GM19239 (cell line): ENCODE measurements at regions not wholly inside any gene's neighbourhood (a gene's known extent, or its start where the extent isn't known, plus 50 kb on each side); places are given as distances from the start of the nearest gene placed in this dataset.

ENCODE experiments used
- DNase-seq: peaks from one replicate; pipeline ENCODE4 v3.0.0; 2011; ENCODE audit warnings: low spot score; ENCODE audit not compliant: insufficient read length
- FAIRE-seq: peaks from 2 replicates; lab custom pipeline; 2011; peaks lifted over from hg19 to GRCh38; lab: Jason Lieb, UNC

GRCh38 chr2:71856773-71857525, 290.7 kb downstream of the CYP26B1 start:
- FAIRE-seq (no peak), DNase-seq (no peak)

GRCh38 chr2:71853858-71854257, 293.8 kb downstream of the CYP26B1 start:
- no peak for FAIRE-seq
- DNase-seq = no peak

- FAIRE-seq (no peak), DNase-seq (no peak)
Measured at GRCh38 chr2:71852141-71852711, 295.4 kb downstream of the CYP26B1 start.

- no peak for FAIRE-seq
- no peak for DNase-seq
Measured at GRCh38 chr2:71851094-71851750, 296.4 kb downstream of the CYP26B1 start.

GRCh38 chr2:71850306-71850801, 297.3 kb downstream of the CYP26B1 start:
- FAIRE-seq = no peak
- DNase-seq = no peak

- DNase-seq (no peak), FAIRE-seq (no peak)
Measured at GRCh38 chr2:71849607-71850305, 297.9 kb downstream of the CYP26B1 start.

GRCh38 chr2:71849111-71849510, 298.6 kb downstream of the CYP26B1 start:
- DNase-seq (no peak), FAIRE-seq (no peak)

- FAIRE-seq = no peak
Measured at GRCh38 chr2:71846669-71847291, 300.9 kb downstream of the CYP26B1 start.

GRCh38 chr2:71846072-71846471, 301.6 kb downstream of the CYP26B1 start:
- no peak for DNase-seq
- FAIRE-seq = no peak

More at GRCh38 chr2:71846669-71847291, 300.9 kb downstream of the CYP26B1 start:
- no peak for DNase-seq

- FAIRE-seq = no peak
- DNase-seq = no peak
Measured at GRCh38 chr2:71844967-71845366, 302.7 kb downstream of the CYP26B1 start.

GRCh38 chr2:71843391-71843850, 304.2 kb downstream of the CYP26B1 start:
- DNase-seq (no peak), FAIRE-seq (no peak)

- DNase-seq = no peak
- FAIRE-seq = no peak
Measured at GRCh38 chr2:71842744-71843143, 304.9 kb downstream of the CYP26B1 start.

GRCh38 chr2:71839826-71840225, 307.8 kb downstream of the CYP26B1 start:
- no peak for FAIRE-seq
- DNase-seq = no peak

- no peak for FAIRE-seq
- DNase-seq = no peak
Measured at GRCh38 chr2:71834796-71835195, 312.9 kb downstream of the CYP26B1 start.

- no peak for DNase-seq
- FAIRE-seq = no peak
Measured at GRCh38 chr2:71833855-71834560, 313.7 kb downstream of the CYP26B1 start.

- no peak for DNase-seq
- no peak for FAIRE-seq
Measured at GRCh38 chr2:71833272-71833671, 314.4 kb downstream of the CYP26B1 start.

- FAIRE-seq = no peak
- no peak for DNase-seq
Measured at GRCh38 chr2:71832844-71833243, 314.8 kb downstream of the CYP26B1 start.

GRCh38 chr2:71832388-71832787, 315.3 kb downstream of the CYP26B1 start:
- DNase-seq = no peak

GRCh38 chr2:71831193-71831577, 316.5 kb downstream of the CYP26B1 start:
- DNase-seq = no peak
- no peak for FAIRE-seq

More at GRCh38 chr2:71832388-71832787, 315.3 kb downstream of the CYP26B1 start:
- no peak for FAIRE-seq
